Nucleus accumbens (tissue), 56 donors: ENCODE measurements at regions not wholly inside any gene's neighbourhood (a gene's known extent, or its start where the extent isn't known, plus 50 kb on each side); places are given as distances from the start of the nearest gene placed in this dataset.

Source experiments
- DNase-seq, 56 donors: peaks; one replicate each; lab custom pipeline; 2025; lab: John Stamatoyannopoulos, UW

GRCh38 chr12:111203446-111203845 is 165.4 kb downstream of the PHETA1 start:
- DNase-seq: no peak

GRCh38 chr12:111202237-111202915 is 166.5 kb downstream of the PHETA1 start:
- DNase-seq: no peak

GRCh38 chr12:111201495-111202236 is 167.2 kb downstream of the PHETA1 start:
- no peak for DNase-seq

- DNase-seq: peak in 2 of 56 donors; percentile 8 to 16
Observed at GRCh38 chr12:111201036-111201435, 167.9 kb downstream of the PHETA1 start.

- DNase-seq: no peak
Observed at GRCh38 chr12:111197376-111197944, 171.4 kb downstream of the PHETA1 start.

- no peak for DNase-seq
Observed at GRCh38 chr12:111196532-111196931, 172.4 kb downstream of the PHETA1 start.

- DNase-seq: no peak
Observed at GRCh38 chr12:111195316-111195715, 173.6 kb downstream of the PHETA1 start.

GRCh38 chr12:111194703-111195051 is 174.2 kb downstream of the PHETA1 start:
- no peak for DNase-seq

GRCh38 chr12:111193977-111194702 is 174.8 kb downstream of the PHETA1 start:
- DNase-seq: no peak

GRCh38 chr12:111193496-111193895 is 175.4 kb downstream of the PHETA1 start:
- DNase-seq: peak in 13 of 56 donors; percentile 3 to 35 (median 15)

- DNase-seq: no peak
Observed at GRCh38 chr12:111193067-111193466, 175.8 kb downstream of the PHETA1 start.

GRCh38 chr12:111192647-111193046 is 176.2 kb downstream of the PHETA1 start:
- DNase-seq: no peak

GRCh38 chr12:111190741-111191526 is 178.0 kb downstream of the PHETA1 start:
- DNase-seq: no peak

- no peak for DNase-seq
Observed at GRCh38 chr12:111189792-111190191, 179.1 kb downstream of the PHETA1 start.

GRCh38 chr12:111188436-111188835 is 180.5 kb downstream of the PHETA1 start:
- DNase-seq: no peak

GRCh38 chr12:111186347-111186746 is 182.5 kb downstream of the PHETA1 start:
- no peak for DNase-seq

- no peak for DNase-seq
Observed at GRCh38 chr12:111185889-111186227, 183.0 kb downstream of the PHETA1 start.

- DNase-seq: no peak
Observed at GRCh38 chr12:111185206-111185888, 183.5 kb downstream of the PHETA1 start.

GRCh38 chr12:111184161-111184560 is 184.7 kb downstream of the PHETA1 start:
- no peak for DNase-seq

- no peak for DNase-seq
Observed at GRCh38 chr12:111183094-111183493, 185.8 kb downstream of the PHETA1 start.
